OCI-LY7 (cell line): ENCODE measurements at regions not wholly inside any gene's neighbourhood (a gene's known extent, or its start where the extent isn't known, plus 50 kb on each side); places are given as distances from the start of the nearest gene placed in this dataset.

ENCODE experiments used
- BruUV-seq: library from RNA; stranded (reverse); fragments of 400-500 nt; replicated peaks from 2 replicates; lab custom pipeline; 2021; lab: Mats Ljungman, UMichigan
- CTCF ChIA-PET: fragments of 300-600 bp; sonication (Branson Sonifier 250); formaldehyde crosslinking; loops from one replicate; lab custom pipeline; 2022; ENCODE audit warnings: antibody characterized with exemption; ENCODE audit not compliant: unreplicated experiment; lab: Charles Lee
- POLR2A ChIA-PET: fragments of 300-600 bp; sonication (Branson Sonifier 250); formaldehyde crosslinking; loops from one replicate; lab custom pipeline; 2022; ENCODE audit warnings: antibody characterized with exemption; lab: Charles Lee
- DNase-seq: peaks from one replicate; pipeline ENCODE4 v3.0.0-alpha.2; 2015; ENCODE audit warnings: low spot score
- H2AFZ ChIP-seq: fragments of 200-600 bp; sonication (generic), shearing (Covaris generic); 2 replicates; pipeline ENCODE4 v1.6.1; 2014; ENCODE audit warnings: mild to moderate bottlenecking, antibody characterized with exemption, low read length, moderate library complexity
- H3K27ac ChIP-seq: fragments of 200-600 bp; sonication (generic); 2 replicates; pipeline ENCODE4 v1.5.1; 2014; ENCODE audit warnings: mixed run types, low read depth, mild to moderate bottlenecking, moderate library complexity, low read length, inconsistent platforms; ENCODE audit not compliant: poor library complexity, severe bottlenecking
- H3K36me3 ChIP-seq: fragments of 200-600 bp; sonication (generic); 2 replicates; pipeline ENCODE4 v1.6.1; 2014; ENCODE audit warnings: mild to moderate bottlenecking, antibody characterized with exemption, low read length, moderate library complexity, mixed read lengths; ENCODE audit not compliant: insufficient read depth
- H3K4me1 ChIP-seq: fragments of 200-600 bp; sonication (generic); 2 replicates; pipeline ENCODE4 v1.5.1; 2014; ENCODE audit warnings: mild to moderate bottlenecking, low read length; ENCODE audit not compliant: insufficient read depth, poor library complexity, severe bottlenecking
- H3K4me2 ChIP-seq: fragments of 200-600 bp; sonication (generic); 2 replicates; pipeline ENCODE4 v1.6.1; 2014; ENCODE audit warnings: mild to moderate bottlenecking, low read length
- H3K4me3 ChIP-seq: fragments of 200-600 bp; sonication (generic); 2 replicates; pipeline ENCODE4 v1.5.1; 2014; ENCODE audit warnings: mild to moderate bottlenecking, low read depth, low read length; ENCODE audit not compliant: poor library complexity, severe bottlenecking
- H3K79me2 ChIP-seq: fragments of 200-600 bp; sonication (generic); 2 replicates; pipeline ENCODE4 v1.6.1; 2016; ENCODE audit warnings: low read depth, mild to moderate bottlenecking, low read length, moderate library complexity, mixed read lengths; ENCODE audit not compliant: insufficient read depth
- H3K9me2 ChIP-seq: fragments of 200-600 bp; sonication (generic); 2 replicates; pipeline ENCODE4 v1.6.1; 2016; ENCODE audit warnings: mild to moderate bottlenecking, low read length, mixed read lengths; ENCODE audit not compliant: insufficient read depth
- H3K9me3 ChIP-seq: fragments of 200-600 bp; sonication (generic); 2 replicates; pipeline ENCODE4 v1.6.1; 2014; ENCODE audit warnings: mild to moderate bottlenecking, mixed run types, low read length, mixed read lengths
- H4K20me1 ChIP-seq: fragments of 200-600 bp; sonication (generic); 2 replicates; pipeline ENCODE4 v1.6.1; 2014; ENCODE audit warnings: mild to moderate bottlenecking, antibody characterized with exemption, low read length, moderate library complexity, mixed read lengths; ENCODE audit not compliant: insufficient read depth
- EZH2phosphoT487 ChIP-seq: fragments of 200-600 bp; sonication (generic); IDR thresholded peaks from 2 replicates; pipeline ENCODE4 v1.6.1; 2018; ENCODE audit warnings: low read depth, borderline replicate concordance, mild to moderate bottlenecking, mixed run types, antibody characterized with exemption, low read length, moderate library complexity, mixed read lengths
- intact Hi-C: fragments of 100-400 bp; cut with micrococcal nuclease; formaldehyde crosslinking; loops from one replicate; pipeline ENCODE4 v1.10.0; 2022; ENCODE audit not compliant: unreplicated experiment
- TF ChIP-seq, protein P1 (sequence below): fragments of 200-600 bp; sonication (generic); conservative IDR thresholded peaks from 2 replicates; pipeline ENCODE4 v1.5.1; 2014; ENCODE audit warnings: mild to moderate bottlenecking, antibody characterized with exemption, low read length, moderate library complexity, mixed read lengths

DNA sequence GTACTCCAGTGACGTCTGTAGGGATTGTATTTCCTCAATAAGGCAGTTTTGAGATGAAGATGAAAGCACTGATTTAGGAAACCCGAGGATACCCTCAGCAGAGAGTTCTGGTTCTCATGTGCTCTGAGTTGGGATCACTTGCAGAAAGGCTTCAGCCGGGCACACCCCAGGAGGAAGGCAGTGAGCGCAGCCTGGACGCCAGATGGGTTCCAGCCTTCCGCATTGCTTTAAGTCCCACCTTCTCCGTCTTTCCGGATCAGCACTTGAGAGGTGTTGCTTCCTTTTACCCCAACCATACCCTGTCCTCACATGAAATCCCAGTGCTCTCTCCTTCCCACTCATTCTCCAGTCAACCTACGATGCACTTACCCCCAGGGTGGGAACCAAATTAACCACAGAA lies 239.5 kb upstream of the CADM1 start:
- Histone ChIP-seq H3K4me2 (no peak overlapping the region), H3K27ac (no peak overlapping the region), H4K20me1 (no peaks in the 10 kb centered on the region), H3K79me2 (no peaks in the 10 kb centered on the region), H3K9me2 (no peaks in the 10 kb centered on the region), H2AFZ (no peak overlapping the region), H3K4me3 (no peak overlapping the region), H3K36me3 (no peaks in the 10 kb centered on the region), H3K4me1 (no peaks in the 10 kb centered on the region), H3K9me3 (no peaks in the 10 kb centered on the region)
- POLR2A ChIA-PET = no interaction called here
- no TSS peak for BruUV-seq
- intact Hi-C loops = no loop called here
- DNase-seq = no peak
- TF ChIP-seq, protein P1, sequence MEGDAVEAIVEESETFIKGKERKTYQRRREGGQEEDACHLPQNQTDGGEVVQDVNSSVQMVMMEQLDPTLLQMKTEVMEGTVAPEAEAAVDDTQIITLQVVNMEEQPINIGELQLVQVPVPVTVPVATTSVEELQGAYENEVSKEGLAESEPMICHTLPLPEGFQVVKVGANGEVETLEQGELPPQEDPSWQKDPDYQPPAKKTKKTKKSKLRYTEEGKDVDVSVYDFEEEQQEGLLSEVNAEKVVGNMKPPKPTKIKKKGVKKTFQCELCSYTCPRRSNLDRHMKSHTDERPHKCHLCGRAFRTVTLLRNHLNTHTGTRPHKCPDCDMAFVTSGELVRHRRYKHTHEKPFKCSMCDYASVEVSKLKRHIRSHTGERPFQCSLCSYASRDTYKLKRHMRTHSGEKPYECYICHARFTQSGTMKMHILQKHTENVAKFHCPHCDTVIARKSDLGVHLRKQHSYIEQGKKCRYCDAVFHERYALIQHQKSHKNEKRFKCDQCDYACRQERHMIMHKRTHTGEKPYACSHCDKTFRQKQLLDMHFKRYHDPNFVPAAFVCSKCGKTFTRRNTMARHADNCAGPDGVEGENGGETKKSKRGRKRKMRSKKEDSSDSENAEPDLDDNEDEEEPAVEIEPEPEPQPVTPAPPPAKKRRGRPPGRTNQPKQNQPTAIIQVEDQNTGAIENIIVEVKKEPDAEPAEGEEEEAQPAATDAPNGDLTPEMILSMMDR = no peak
- no peak for TF ChIP-seq EZH2phosphoT487
- CTCF ChIA-PET = no interaction called here

DNA sequence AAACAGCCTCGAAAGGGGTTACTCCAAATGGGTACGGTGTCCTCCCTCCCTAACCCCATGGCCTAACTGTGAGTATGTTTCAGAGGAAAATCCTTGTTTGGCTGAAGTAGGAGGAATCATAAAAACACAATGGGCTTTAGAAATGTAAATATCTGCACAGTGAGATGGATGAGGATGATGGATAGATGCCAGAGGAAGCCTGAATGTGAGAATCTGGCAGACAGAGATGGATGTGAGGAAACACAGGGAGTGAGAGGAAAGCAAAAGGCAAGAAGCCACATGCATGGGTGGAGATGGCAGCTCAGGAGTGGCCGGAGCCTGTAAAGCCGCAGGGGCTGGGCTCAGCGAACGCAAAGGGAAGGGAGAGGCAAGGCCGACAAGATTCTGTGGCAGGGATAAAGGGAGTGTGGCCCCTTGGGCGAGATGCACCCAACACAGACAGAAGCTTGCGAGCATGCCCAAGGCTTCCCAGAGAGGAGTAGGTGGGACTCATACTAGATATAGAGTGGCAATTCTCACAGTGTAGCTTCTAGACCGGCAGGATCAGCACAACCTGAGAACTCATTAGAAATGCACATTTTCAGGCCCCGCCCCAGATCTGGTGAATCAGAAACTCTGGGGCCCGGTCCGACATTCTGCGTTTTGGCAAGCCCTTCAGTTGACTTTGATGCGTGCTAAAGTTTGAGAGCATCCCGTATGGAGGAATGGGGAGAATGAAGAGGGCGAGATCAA lies 237.3 kb upstream of the CADM1 start:
- no peak for DNase-seq
- Histone ChIP-seq H3K79me2 (no peaks in the 10 kb centered on the region), H3K4me2 (no peak overlapping the region), H3K36me3 (no peaks in the 10 kb centered on the region), H3K9me3 (no peaks in the 10 kb centered on the region), H2AFZ (no peak overlapping the region), H3K9me2 (no peaks in the 10 kb centered on the region), H3K4me1 (no peaks in the 10 kb centered on the region), H3K27ac (no peak overlapping the region), H3K4me3 (no peak overlapping the region), H4K20me1 (no peaks in the 10 kb centered on the region)
- CTCF ChIA-PET = no interaction called here
- TF ChIP-seq EZH2phosphoT487 = no peak
- TF ChIP-seq, protein P1 = no peak
- intact Hi-C loops = no loop called here
- no TSS peak for BruUV-seq
- POLR2A ChIA-PET = no interaction called here

DNA sequence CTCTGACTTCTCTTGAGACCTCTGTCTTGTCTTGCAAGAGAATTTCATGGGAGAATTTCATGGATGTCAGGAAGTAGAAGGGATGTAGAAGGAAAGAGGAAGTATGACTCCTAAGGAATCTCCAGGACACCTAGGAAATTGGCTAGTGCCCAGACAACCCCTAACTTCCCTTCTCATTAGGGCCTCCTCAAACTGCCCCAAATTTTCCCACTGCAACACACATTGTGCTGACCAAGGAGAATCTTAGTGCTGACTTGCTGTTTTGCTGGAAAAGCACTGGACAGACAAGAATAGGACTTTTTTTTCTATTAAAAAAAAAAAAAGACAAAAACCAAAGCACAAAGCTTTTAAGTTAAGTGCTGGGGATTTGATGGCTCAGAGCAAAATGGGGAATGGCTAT lies 236.1 kb upstream of the CADM1 start:
- no TSS peak for BruUV-seq

More for the DNA sequence above, 236.1 kb upstream of the CADM1 start:
- TF ChIP-seq EZH2phosphoT487 = no peak
- TF ChIP-seq, protein P1 = no peak
- Histone ChIP-seq H3K4me1 (no peaks in the 10 kb centered on the region), H4K20me1 (no peaks in the 10 kb centered on the region), H3K4me2 (no peak overlapping the region), H2AFZ (no peak overlapping the region), H3K9me2 (no peaks in the 10 kb centered on the region), H3K36me3 (no peaks in the 10 kb centered on the region), H3K79me2 (no peaks in the 10 kb centered on the region), H3K4me3 (no peak overlapping the region), H3K9me3 (no peaks in the 10 kb centered on the region), H3K27ac (no peak overlapping the region)
- intact Hi-C loops = no loop called here
- CTCF ChIA-PET = no interaction called here
- POLR2A ChIA-PET = no interaction called here
- no peak for DNase-seq
